GM12874 (cell line): ENCODE measurements at regions not wholly inside any gene's neighbourhood (a gene's known extent, or its start where the extent isn't known, plus 50 kb on each side); places are given as distances from the start of the nearest gene placed in this dataset.

Experiments
- TF ChIP-seq, protein P1 (sequence below): IDR thresholded peaks from 2 replicates; pipeline ENCODE4 v1.5.1; 2011; ENCODE audit warnings: low read depth, mild to moderate bottlenecking, control low read depth, low read length, moderate library complexity; ENCODE audit not compliant: insufficient read depth

GRCh38 chr7:27438881-27439589 is 196.4 kb downstream of the EVX1 start:
- TF ChIP-seq, protein P1, sequence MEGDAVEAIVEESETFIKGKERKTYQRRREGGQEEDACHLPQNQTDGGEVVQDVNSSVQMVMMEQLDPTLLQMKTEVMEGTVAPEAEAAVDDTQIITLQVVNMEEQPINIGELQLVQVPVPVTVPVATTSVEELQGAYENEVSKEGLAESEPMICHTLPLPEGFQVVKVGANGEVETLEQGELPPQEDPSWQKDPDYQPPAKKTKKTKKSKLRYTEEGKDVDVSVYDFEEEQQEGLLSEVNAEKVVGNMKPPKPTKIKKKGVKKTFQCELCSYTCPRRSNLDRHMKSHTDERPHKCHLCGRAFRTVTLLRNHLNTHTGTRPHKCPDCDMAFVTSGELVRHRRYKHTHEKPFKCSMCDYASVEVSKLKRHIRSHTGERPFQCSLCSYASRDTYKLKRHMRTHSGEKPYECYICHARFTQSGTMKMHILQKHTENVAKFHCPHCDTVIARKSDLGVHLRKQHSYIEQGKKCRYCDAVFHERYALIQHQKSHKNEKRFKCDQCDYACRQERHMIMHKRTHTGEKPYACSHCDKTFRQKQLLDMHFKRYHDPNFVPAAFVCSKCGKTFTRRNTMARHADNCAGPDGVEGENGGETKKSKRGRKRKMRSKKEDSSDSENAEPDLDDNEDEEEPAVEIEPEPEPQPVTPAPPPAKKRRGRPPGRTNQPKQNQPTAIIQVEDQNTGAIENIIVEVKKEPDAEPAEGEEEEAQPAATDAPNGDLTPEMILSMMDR, result no peak

DNA sequence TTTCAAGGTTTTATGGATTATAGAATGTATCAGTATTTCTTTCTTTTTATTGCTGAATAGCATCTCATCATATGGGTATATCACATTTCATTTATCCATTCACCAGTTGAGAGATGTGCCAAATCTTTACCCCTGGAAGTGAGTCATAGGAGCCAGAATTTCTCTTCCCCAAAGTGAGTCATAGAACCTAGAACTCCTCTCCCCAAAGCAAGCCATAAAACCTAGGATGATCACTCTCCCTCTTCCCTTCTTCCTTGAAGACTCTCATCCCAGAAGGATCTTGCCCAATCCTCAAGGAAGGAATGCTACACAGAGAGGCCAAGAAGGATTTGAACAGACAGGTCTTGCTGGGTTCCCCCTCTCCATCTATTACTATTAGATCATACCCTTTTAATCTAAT is 199.9 kb downstream of the EVX1 start:
- TF ChIP-seq, protein P1, result no peak

DNA sequence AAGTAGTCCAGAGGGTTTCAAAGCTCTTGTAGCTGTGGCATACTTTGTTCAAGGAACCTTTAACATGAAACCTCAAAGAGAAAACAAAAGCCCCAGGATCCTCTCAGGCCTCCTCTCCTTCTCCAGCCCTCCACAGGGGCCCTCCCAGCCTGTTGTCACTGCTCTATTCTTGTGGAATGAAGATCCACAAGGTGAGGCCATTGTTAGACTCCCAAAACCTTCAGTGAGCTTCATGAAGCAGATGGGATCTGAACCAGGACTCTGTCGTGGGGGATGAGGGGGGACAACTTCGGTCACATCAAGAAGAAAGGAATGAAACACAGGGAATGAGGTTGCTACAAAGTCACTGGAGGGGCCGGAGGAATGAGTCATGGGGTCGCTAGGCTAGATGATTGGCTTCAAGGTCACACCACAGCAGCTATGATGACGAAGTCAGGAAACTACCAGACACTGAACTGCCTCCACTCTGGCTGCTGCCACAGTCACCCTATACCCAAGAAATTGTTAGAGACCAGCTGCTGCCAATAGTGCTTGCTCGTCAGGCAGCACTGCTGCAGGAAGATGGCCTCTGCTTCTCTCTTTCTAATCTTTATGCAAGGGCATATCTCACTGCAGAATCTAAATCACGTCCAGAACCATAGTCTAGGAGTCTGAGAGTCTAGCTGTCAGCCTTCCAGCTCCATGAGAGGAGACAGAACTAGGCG is 208.8 kb downstream of the HIBADH start:
- TF ChIP-seq, protein P1, result no peak

- TF ChIP-seq, protein P1, result no peak
These were observed 203.5 kb downstream of the HIBADH start for GRCh38 chr7:27459021-27459730.

DNA sequence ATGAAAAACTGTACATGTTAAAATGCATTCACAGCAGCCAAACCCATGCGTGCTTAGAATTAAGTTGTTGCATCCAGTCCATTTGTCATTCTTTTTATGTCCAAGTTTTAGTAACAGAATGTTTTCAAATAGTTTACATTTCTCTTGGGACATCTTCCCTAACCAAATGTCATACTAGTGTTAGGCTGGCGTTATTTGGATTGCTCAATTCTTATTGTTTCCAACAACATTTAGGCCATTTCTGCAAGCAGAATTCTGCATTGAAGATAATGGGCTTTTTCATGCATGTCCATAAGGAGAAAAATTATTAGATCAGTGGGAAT is 203.0 kb downstream of the HIBADH start:
- TF ChIP-seq, protein P1, result no peak

DNA sequence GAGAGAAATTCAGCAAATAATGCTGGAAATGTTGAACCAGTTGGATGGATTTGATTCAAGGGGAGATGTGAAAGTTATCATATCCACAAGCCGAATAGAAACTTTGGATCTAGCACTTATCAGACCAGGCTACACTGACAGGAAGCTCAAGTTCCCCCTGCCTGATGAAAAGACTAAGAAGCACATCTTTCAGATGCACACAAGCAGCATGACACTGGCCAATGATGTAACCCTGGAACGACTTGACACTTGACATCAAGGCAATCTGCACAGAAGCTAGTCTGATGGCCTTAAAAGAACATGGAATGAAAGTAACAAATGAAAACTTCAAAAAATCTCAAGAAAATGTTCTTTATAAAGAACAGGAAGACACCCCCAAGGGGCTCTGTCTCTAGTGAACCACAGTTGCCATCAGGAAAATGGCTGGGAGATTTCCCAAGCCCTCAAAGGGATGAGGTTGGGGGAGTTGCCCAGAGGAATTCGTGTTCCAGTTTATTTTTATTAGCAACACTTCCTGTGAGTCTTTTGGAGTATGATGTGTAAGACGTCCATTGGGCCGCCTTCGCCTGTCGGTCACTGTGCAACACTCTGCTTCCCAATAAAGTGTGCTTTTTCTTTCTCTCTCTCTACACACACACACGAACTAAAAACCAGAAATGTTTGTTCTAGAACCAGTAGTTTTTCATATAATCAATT is 200.0 kb downstream of the HIBADH start:
- TF ChIP-seq, protein P1, result no peak

GRCh38 chr7:27464970-27465369 is 197.7 kb downstream of the HIBADH start:
- TF ChIP-seq, protein P1, result no peak
